ENCODE measurements at regions not wholly inside any gene's neighbourhood (a gene's known extent, or its start where the extent isn't known, plus 50 kb on each side); places are given as distances from the start of the nearest gene placed in this dataset.

DNA sequence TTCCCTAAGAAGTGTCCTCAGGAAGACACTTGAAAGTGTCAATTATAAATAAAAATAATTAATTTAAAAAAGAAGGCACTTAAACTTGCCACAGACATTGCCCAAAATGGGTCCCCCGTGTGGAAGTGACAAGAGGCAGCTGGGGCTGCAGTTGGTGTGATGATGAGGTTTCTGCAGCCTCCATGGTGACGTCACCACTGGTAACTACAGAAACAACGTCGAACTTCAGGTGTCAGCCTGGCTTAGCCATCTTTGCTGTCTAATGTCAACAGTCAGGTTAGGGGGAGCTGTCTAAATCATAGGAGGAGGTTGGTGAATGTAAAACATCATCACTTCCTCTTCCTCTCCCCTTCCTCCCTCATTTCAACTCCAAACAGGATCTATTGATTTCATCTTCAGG is 328.6 kb downstream of the MN1 start:
- peaks cover 19% of the 10 kb centered on the region for H3K27me3 Mint-ChIP-seq (ENCODE audit: low read depth)

More for the DNA sequence above, 328.6 kb downstream of the MN1 start:
- Histone ChIP-seq H3K9me3 (ENCODE audit: control insufficient read depth, low read depth, low read length) (no peaks in the 10 kb centered on the region), H2BK15ac (ENCODE audit: low read depth, low read length) (no peak overlapping the region), H2AK5ac (ENCODE audit: insufficient read length, low read length) (no peak overlapping the region), H3K18ac (ENCODE audit: insufficient read length, low read depth, low read length) (no peak overlapping the region), H2AFZ (ENCODE audit: low read length) (no peak overlapping the region), H2BK20ac (ENCODE audit: low read depth, low read length, poor library complexity, severe bottlenecking) (no peak overlapping the region), H3K9ac (ENCODE audit: extremely low read depth, insufficient read length, low read length) (no peak overlapping the region), H3K4ac (ENCODE audit: low read depth, low read length) (no peak overlapping the region), H3K14ac (ENCODE audit: insufficient read depth, low read length) (no peak overlapping the region), H3K79me1 (ENCODE audit: insufficient read depth, low read depth, low read length, poor library complexity, severe bottlenecking) (no peaks in the 10 kb centered on the region), H4K5ac (ENCODE audit: insufficient read length, low read depth, low read length) (no peak overlapping the region), H3K27me3 (ENCODE audit: insufficient read depth, low read length) (no peaks in the 10 kb centered on the region), H4K91ac (ENCODE audit: insufficient read length, low read depth, low read length) (no peak overlapping the region), H2BK12ac (ENCODE audit: insufficient read length, low read depth, low read length) (no peak overlapping the region), H4K20me1 (ENCODE audit: control insufficient read depth, insufficient read depth, insufficient read length) (no peaks in the 10 kb centered on the region), H2BK120ac (ENCODE audit: low read depth, low read length, poor library complexity, severe bottlenecking) (no peak overlapping the region), H4K8ac (replicated peaks; ENCODE audit: insufficient read length, low read depth, low read length) (no peak overlapping the region), H3K79me2 (ENCODE audit: insufficient read depth, low read length) (no peaks in the 10 kb centered on the region), H3K23ac (ENCODE audit: insufficient read length, low read depth, low read length) (no peak overlapping the region), H3K27ac (ENCODE audit: insufficient read length, low read depth, low read length) (no peak overlapping the region), H3K56ac (ENCODE audit: insufficient read length, low read depth, low read length) (no peak overlapping the region), H3K4me1 (ENCODE audit: insufficient read depth, low read length) (peaks cover 12% of the 10 kb centered on the region; the same call in 1 of the 2 replicates), H3K23me2 (ENCODE audit: insufficient read length, low read depth, low read length, poor library complexity, severe bottlenecking) (no peaks in the 10 kb centered on the region), H2BK5ac (ENCODE audit: insufficient read length, low read length) (no peak overlapping the region), H3T11ph (ENCODE audit: low read length) (no peak overlapping the region), H3K4me2 (ENCODE audit: insufficient read depth, insufficient read length, low read length) (no peak overlapping the region)
- TF ChIP-seq, protein P1, sequence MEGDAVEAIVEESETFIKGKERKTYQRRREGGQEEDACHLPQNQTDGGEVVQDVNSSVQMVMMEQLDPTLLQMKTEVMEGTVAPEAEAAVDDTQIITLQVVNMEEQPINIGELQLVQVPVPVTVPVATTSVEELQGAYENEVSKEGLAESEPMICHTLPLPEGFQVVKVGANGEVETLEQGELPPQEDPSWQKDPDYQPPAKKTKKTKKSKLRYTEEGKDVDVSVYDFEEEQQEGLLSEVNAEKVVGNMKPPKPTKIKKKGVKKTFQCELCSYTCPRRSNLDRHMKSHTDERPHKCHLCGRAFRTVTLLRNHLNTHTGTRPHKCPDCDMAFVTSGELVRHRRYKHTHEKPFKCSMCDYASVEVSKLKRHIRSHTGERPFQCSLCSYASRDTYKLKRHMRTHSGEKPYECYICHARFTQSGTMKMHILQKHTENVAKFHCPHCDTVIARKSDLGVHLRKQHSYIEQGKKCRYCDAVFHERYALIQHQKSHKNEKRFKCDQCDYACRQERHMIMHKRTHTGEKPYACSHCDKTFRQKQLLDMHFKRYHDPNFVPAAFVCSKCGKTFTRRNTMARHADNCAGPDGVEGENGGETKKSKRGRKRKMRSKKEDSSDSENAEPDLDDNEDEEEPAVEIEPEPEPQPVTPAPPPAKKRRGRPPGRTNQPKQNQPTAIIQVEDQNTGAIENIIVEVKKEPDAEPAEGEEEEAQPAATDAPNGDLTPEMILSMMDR (conservative IDR thresholded peaks at IDR 0.05), result no peak
- DNase-seq, result no peak
- peaks cover 0 to 2% (median 0%) of the 10 kb centered on the region in 3 experiments; a peak in 2 of 7 replicates for H3K36me3 Mint-ChIP-seq (ENCODE audit: insufficient read depth in 1 of 3, low read depth in 3 of 3)
- peaks cover 0 to under 1% of the 10 kb centered on the region in 2 experiments; a peak in 1 of 5 replicates for H3K9me3 Mint-ChIP-seq
- WGBS (ENCODE audit: extremely low coverage, insufficient read length, low lambda C conversion rate), result no CpG with 5 or more reads among the region's 4 CpGs
- H3K4me1 Mint-ChIP-seq, result peaks cover 26 to 39% of the 10 kb centered on the region in 2 experiments
- no peak overlapping the region for H3K4me3 Mint-ChIP-seq
- no peak overlapping the region for H3K27ac Mint-ChIP-seq
